ENCODE measurements at regions not wholly inside any gene's neighbourhood (a gene's known extent, or its start where the extent isn't known, plus 50 kb on each side); places are given as distances from the start of the nearest gene placed in this dataset.

DNA sequence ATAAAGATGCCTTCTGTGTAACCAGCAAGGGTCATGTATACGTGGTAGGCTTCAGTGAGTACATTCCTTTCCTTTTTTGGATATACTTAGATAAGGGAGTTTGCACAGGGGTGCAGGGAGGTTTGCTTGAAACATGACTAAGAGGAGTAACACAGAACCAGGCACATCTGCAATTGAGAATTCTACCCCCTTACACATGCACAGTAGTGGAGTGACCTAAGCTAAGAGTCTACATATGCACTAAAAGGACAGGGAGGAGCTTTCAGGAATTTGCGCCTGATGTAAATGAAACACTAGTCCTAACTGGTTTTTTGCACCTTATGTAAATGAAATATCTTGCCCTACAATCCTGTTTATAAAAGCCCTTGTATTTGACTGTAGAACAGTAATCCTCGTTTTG, 194.8 kb upstream of the NABP1 start:
- Histone ChIP-seq H3K27ac (ENCODE audit: low read length) (no peak overlapping the region), H3K9me3 (ENCODE audit: control insufficient read depth, insufficient read depth, low read depth, low read length) (peaks cover 6% of the 10 kb centered on the region; the same call in 1 of the 2 replicates), H3K27me3 (ENCODE audit: control insufficient read depth, insufficient read depth, low read length) (no peaks in the 10 kb centered on the region), H3K36me3 (ENCODE audit: control insufficient read depth, insufficient read depth, low read length) (no peaks in the 10 kb centered on the region), H3K4me3 (ENCODE audit: low read depth in 2 of 2, low read length in 2 of 2) (no peak overlapping the region), H3K4me1 (ENCODE audit: control insufficient read depth, insufficient read depth, low read length) (peaks cover 5% of the 10 kb centered on the region)
- CTCF ChIA-PET = interaction anchor here (0.5 to 0.7 kb wide), 2 partner anchors 37 to 72 kb away, joined by 3 to 9 read pairs; no protein-coding TSS in a partner anchor
- no peak for TF ChIP-seq TCF7L2 (IDR thresholded peaks at IDR 0.05; ENCODE audit: low read depth, low read length)
- TF ChIP-seq SIN3A (IDR thresholded peaks at IDR 0.05; ENCODE audit: borderline replicate concordance, insufficient read depth, low read depth, low read length) = no peak
- TF ChIP-seq POLR2AphosphoS5 (IDR thresholded peaks at IDR 0.05; ENCODE audit: low read depth, low read length) = no peak
- TF ChIP-seq, protein P1, sequence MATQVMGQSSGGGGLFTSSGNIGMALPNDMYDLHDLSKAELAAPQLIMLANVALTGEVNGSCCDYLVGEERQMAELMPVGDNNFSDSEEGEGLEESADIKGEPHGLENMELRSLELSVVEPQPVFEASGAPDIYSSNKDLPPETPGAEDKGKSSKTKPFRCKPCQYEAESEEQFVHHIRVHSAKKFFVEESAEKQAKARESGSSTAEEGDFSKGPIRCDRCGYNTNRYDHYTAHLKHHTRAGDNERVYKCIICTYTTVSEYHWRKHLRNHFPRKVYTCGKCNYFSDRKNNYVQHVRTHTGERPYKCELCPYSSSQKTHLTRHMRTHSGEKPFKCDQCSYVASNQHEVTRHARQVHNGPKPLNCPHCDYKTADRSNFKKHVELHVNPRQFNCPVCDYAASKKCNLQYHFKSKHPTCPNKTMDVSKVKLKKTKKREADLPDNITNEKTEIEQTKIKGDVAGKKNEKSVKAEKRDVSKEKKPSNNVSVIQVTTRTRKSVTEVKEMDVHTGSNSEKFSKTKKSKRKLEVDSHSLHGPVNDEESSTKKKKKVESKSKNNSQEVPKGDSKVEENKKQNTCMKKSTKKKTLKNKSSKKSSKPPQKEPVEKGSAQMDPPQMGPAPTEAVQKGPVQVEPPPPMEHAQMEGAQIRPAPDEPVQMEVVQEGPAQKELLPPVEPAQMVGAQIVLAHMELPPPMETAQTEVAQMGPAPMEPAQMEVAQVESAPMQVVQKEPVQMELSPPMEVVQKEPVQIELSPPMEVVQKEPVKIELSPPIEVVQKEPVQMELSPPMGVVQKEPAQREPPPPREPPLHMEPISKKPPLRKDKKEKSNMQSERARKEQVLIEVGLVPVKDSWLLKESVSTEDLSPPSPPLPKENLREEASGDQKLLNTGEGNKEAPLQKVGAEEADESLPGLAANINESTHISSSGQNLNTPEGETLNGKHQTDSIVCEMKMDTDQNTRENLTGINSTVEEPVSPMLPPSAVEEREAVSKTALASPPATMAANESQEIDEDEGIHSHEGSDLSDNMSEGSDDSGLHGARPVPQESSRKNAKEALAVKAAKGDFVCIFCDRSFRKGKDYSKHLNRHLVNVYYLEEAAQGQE (IDR thresholded peaks at IDR 0.05; ENCODE audit: insufficient read depth in 1 of 2, low read depth in 2 of 2, low read length in 1 of 2) = no peak
- TF ChIP-seq, protein P2, sequence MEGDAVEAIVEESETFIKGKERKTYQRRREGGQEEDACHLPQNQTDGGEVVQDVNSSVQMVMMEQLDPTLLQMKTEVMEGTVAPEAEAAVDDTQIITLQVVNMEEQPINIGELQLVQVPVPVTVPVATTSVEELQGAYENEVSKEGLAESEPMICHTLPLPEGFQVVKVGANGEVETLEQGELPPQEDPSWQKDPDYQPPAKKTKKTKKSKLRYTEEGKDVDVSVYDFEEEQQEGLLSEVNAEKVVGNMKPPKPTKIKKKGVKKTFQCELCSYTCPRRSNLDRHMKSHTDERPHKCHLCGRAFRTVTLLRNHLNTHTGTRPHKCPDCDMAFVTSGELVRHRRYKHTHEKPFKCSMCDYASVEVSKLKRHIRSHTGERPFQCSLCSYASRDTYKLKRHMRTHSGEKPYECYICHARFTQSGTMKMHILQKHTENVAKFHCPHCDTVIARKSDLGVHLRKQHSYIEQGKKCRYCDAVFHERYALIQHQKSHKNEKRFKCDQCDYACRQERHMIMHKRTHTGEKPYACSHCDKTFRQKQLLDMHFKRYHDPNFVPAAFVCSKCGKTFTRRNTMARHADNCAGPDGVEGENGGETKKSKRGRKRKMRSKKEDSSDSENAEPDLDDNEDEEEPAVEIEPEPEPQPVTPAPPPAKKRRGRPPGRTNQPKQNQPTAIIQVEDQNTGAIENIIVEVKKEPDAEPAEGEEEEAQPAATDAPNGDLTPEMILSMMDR (IDR thresholded peaks at IDR 0.05) = no peak
- in situ Hi-C loops (cut with HindIII; ENCODE audit: low pct_unique_long_range_greater_than_20kb, low sequenced_read_pairs) = no loop called here
- intact Hi-C loops (cut with micrococcal nuclease; ENCODE audit: unreplicated experiment) = no loop called here
- BruUV-seq (replicated peaks) = no TSS peak
- DNase-seq (ENCODE audit: low read depth, low spot score) (no peak), ATAC-seq (no peak)
- POLR2A ChIA-PET = no interaction called here

DNA sequence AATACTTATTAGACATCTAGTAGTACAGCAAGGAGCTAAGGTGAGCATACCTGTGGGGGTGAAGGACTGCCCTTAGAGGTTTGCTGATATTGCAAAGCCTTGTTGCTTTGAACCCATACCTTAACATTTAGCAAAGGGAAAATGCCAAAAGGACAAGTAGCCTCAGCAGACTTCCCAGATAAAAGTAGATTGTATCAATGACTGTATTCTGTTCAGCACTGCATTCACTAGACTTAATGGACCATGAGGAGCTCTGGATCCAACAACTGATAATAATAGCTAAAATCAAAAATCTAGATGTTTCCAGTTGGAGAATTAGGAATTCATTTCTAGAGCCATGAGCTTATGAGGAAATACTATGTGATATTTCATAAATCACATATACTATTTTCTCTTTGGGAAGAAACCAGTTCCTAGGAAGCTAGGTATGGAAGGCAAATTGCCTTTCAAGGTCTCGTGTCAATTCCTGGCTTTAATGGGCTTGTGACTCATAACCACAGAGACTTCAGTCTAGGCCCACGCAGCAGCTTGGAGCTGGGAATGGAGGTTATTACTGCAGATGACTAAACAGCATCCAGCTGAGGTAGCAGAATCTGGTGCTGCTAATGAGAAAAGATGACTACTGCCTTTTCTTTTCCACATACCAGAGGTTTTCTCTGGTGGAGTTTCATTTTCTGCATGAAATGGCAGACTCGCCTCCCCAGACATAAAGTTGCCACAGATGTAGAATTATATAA, 191.2 kb upstream of the NABP1 start:
- no TSS peak for BruUV-seq (replicated peaks)
- ChIA-PET CTCF (interaction anchor here (1.2 kb wide), 1 partner anchor 269 kb away, joined by 5 read pairs; no protein-coding TSS in a partner anchor), POLR2A (no interaction called here)
- Histone ChIP-seq H3K9me3 (ENCODE audit: control insufficient read depth, insufficient read depth, low read depth, low read length) (peaks cover 6% of the 10 kb centered on the region; the same call in 1 of the 2 replicates), H3K4me3 (ENCODE audit: low read depth in 2 of 2, low read length in 2 of 2) (no peak overlapping the region), H3K4me1 (ENCODE audit: control insufficient read depth, insufficient read depth, low read length) (peaks cover 5% of the 10 kb centered on the region), H3K27ac (ENCODE audit: low read length) (peak overlapping the region; percentile 56), H3K36me3 (ENCODE audit: control insufficient read depth, insufficient read depth, low read length) (no peaks in the 10 kb centered on the region), H3K27me3 (ENCODE audit: control insufficient read depth, insufficient read depth, low read length) (no peaks in the 10 kb centered on the region)
- peak; percentile 39 for DNase-seq (ENCODE audit: low read depth, low spot score)
- intact Hi-C loops (cut with micrococcal nuclease; ENCODE audit: unreplicated experiment) = no loop called here
- TF ChIP-seq, protein P1 (IDR thresholded peaks at IDR 0.05; ENCODE audit: insufficient read depth in 1 of 2, low read depth in 2 of 2, low read length in 1 of 2) = no peak
- no peak for TF ChIP-seq SIN3A (IDR thresholded peaks at IDR 0.05; ENCODE audit: borderline replicate concordance, insufficient read depth, low read depth, low read length)
- peak; percentile 95 for ATAC-seq
- in situ Hi-C loops (cut with HindIII; ENCODE audit: low pct_unique_long_range_greater_than_20kb, low sequenced_read_pairs) = no loop called here

All from Panc1 (cell line).